Activated naive CD4-positive, alpha-beta T cell treated with anti-CD3 and anti-CD28 coated beads for 36 hours (primary cell): ENCODE measurements at regions not wholly inside any gene's neighbourhood (a gene's known extent, or its start where the extent isn't known, plus 50 kb on each side); places are given as distances from the start of the nearest gene placed in this dataset.

Source experiments
- CTCF ChIA-PET: fragments of 350-600 bp; sonication (Branson Sonifier 250); formaldehyde crosslinking; loops from one replicate; lab custom pipeline; 2021; ENCODE audit warnings: antibody characterized with exemption; lab: Charles Lee
- DNase-seq: peaks from one replicate; pipeline ENCODE4 v3.0.0-alpha.2; 2020
- H3K27ac Mint-ChIP-seq: one replicate; pipeline ENCODE4 v1.8.0; 2021; ENCODE audit warnings: mild to moderate bottlenecking, mixed read lengths
- H3K27me3 Mint-ChIP-seq: one replicate; pipeline ENCODE4 v1.8.0; 2021; ENCODE audit warnings: low read depth, mixed read lengths
- H3K36me3 Mint-ChIP-seq: one replicate; pipeline ENCODE4 v1.8.0; 2021; ENCODE audit warnings: low read depth, mixed read lengths
- H3K4me1 Mint-ChIP-seq: one replicate; pipeline ENCODE4 v1.8.0; 2021; ENCODE audit warnings: low read depth, mixed read lengths
- H3K4me3 Mint-ChIP-seq: one replicate; pipeline ENCODE4 v1.8.0; 2021; ENCODE audit warnings: mild to moderate bottlenecking, moderate library complexity, mixed read lengths
- H3K9me3 Mint-ChIP-seq: one replicate; pipeline ENCODE4 v1.8.0; 2021; ENCODE audit warnings: mixed read lengths
- intact Hi-C: fragments of 100-400 bp; cut with micrococcal nuclease; formaldehyde crosslinking; loops from one replicate; pipeline ENCODE4 v1.15.1; 2023

DNA sequence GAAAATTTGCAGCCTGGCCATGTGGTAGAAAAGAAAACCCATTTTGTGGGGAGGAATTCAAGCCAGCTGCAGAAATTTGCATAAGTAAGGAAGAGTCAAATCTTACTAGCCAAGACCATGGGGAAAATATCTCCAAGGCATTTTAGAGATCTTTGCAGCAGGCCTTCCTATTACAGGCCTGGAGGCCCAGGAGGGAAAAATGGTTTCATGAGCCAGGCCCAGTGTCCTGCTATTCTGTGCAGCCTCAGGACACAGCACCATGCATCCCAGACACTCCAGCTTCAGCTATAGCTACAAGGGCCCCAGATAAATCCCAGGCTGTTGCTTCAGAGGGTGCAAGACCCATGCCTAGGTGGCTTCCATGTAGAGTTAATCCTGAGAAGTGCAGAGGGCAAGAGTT is 1590.1 kb upstream of the PRR20A start:
- Mint-ChIP-seq H3K9me3 (peaks cover 9% of the 10 kb centered on the region), H3K27ac (no peak overlapping the region), H3K27me3 (no peaks in the 10 kb centered on the region), H3K4me1 (no peaks in the 10 kb centered on the region), H3K4me3 (no peak overlapping the region), H3K36me3 (no peaks in the 10 kb centered on the region)
- CTCF ChIA-PET, result interaction anchor here (0.6 kb wide), 1 partner anchor 42 kb away, joined by 3 read pairs; no protein-coding TSS in a partner anchor
- intact Hi-C loops, result no loop called here
- DNase-seq, result no peak

DNA sequence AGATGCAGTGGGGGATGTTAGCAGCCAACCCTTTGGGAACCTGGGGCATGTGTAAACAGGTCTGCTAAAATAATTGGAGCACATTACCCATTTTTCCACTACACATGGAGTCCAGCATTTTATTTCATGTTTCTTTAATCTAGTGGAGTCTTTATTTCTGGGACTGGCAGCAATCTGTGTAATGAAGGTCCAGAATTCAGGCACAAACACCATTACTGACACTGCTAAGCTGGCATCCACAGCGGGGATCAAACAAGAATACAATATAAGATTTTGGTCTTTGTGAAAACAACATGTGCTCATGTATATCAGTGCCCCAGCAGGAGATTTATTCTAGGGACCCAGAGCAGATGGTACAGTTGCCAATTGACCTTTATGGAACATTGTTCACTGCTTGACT is 1587.0 kb upstream of the PRR20A start:
- Mint-ChIP-seq H3K9me3 (peaks cover 12% of the 10 kb centered on the region), H3K27me3 (no peaks in the 10 kb centered on the region), H3K4me3 (no peak overlapping the region), H3K36me3 (peaks cover 1% of the 10 kb centered on the region), H3K4me1 (no peaks in the 10 kb centered on the region), H3K27ac (no peak overlapping the region)
- CTCF ChIA-PET, result no interaction called here
- intact Hi-C loops, result no loop called here
- no peak for DNase-seq

GRCh38 chr13:55554741-55555140 is 1586.0 kb upstream of the PRR20A start:
- intact Hi-C loops, result no loop called here
- Mint-ChIP-seq H3K27ac (no peak overlapping the region), H3K36me3 (peaks cover 1% of the 10 kb centered on the region), H3K9me3 (peaks cover 10% of the 10 kb centered on the region), H3K4me1 (no peaks in the 10 kb centered on the region), H3K27me3 (no peaks in the 10 kb centered on the region), H3K4me3 (no peak overlapping the region)
- CTCF ChIA-PET, result no interaction called here
- no peak for DNase-seq

GRCh38 chr13:55560331-55560730 is 1580.4 kb upstream of the PRR20A start:
- intact Hi-C loops, result no loop called here
- no peaks in the 10 kb centered on the region for H3K4me1 Mint-ChIP-seq
- H3K4me3 Mint-ChIP-seq, result no peak overlapping the region
- CTCF ChIA-PET, result interaction anchor here (0.7 kb wide), 1 partner anchor 1787 kb away, joined by 3 read pairs; no protein-coding TSS in a partner anchor
- H3K27ac Mint-ChIP-seq, result no peak overlapping the region
- H3K9me3 Mint-ChIP-seq, result peaks cover 5% of the 10 kb centered on the region
- peaks cover 1% of the 10 kb centered on the region for H3K36me3 Mint-ChIP-seq
- H3K27me3 Mint-ChIP-seq, result no peaks in the 10 kb centered on the region
- no peak for DNase-seq

DNA sequence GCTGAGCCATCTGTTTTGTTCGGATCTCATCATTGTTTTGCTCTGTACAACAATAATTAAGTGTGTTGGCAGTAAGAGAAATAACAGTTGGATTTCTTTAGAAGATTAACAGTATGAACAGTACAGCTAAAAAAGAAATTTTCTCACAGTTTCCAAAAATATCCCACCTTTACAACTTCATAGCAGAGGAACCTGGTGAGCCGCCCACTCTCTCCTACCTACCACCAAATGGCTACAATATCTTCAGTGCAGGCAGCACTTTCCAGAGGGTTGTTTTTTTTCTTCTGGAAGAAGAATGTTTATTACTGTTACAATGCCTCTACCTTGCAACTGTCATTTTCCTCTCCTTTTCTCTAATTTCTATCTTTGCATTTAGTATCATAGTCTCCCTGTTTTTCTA is 1577.5 kb upstream of the PRR20A start:
- H3K27ac Mint-ChIP-seq, result no peak overlapping the region
- intact Hi-C loops, result no loop called here

DNA sequence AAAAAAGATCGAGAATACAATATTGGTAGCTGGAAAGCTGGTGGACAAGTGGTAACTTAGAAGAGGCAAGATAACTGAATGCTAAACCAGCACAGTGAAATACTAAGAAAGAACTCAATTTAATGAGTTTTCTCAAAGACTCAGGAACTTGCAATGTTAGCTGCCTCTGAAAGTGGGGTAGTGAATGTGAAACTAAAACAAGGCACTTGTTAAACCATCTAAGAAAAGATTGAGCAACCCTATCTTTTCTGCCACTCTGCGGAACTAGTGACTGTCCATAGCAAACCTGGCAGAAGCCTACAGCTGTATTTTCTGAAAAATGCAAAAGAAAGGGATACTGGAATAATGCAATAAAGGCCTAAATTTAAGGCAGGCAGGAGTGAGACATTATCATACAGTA is 1574.4 kb upstream of the PRR20A start:
- Mint-ChIP-seq H3K36me3 (no peaks in the 10 kb centered on the region), H3K27ac (no peak overlapping the region), H3K4me3 (no peak overlapping the region), H3K27me3 (no peaks in the 10 kb centered on the region), H3K9me3 (peaks cover 6% of the 10 kb centered on the region), H3K4me1 (no peaks in the 10 kb centered on the region)
- intact Hi-C loops, result no loop called here
- CTCF ChIA-PET, result no interaction called here
- DNase-seq, result no peak

More for the DNA sequence above, 1577.5 kb upstream of the PRR20A start:
- CTCF ChIA-PET, result no interaction called here
- no peaks in the 10 kb centered on the region for H3K27me3 Mint-ChIP-seq
- DNase-seq, result no peak
- H3K4me3 Mint-ChIP-seq, result no peak overlapping the region
- H3K36me3 Mint-ChIP-seq, result no peaks in the 10 kb centered on the region
- no peaks in the 10 kb centered on the region for H3K4me1 Mint-ChIP-seq
- H3K9me3 Mint-ChIP-seq, result peaks cover 4% of the 10 kb centered on the region

- H3K4me1 Mint-ChIP-seq, result no peaks in the 10 kb centered on the region
- no peaks in the 10 kb centered on the region for H3K36me3 Mint-ChIP-seq
- DNase-seq, result no peak
- no peaks in the 10 kb centered on the region for H3K27me3 Mint-ChIP-seq
- H3K27ac Mint-ChIP-seq, result no peak overlapping the region
- no peak overlapping the region for H3K4me3 Mint-ChIP-seq
- intact Hi-C loops, result no loop called here
- H3K9me3 Mint-ChIP-seq, result peaks cover 6% of the 10 kb centered on the region
- CTCF ChIA-PET, result interaction anchor here (1.1 kb wide), 1 partner anchor 10 kb away, joined by 3 read pairs; no protein-coding TSS in a partner anchor
Observed at GRCh38 chr13:55566779-55567178, 1573.9 kb upstream of the PRR20A start.

GRCh38 chr13:55567721-55568625 is 1572.7 kb upstream of the PRR20A start:
- H3K27ac Mint-ChIP-seq, result no peak overlapping the region
- intact Hi-C loops, result no loop called here
- no peak overlapping the region for H3K4me3 Mint-ChIP-seq
- H3K9me3 Mint-ChIP-seq, result peaks cover 6% of the 10 kb centered on the region
- H3K36me3 Mint-ChIP-seq, result no peaks in the 10 kb centered on the region
- H3K27me3 Mint-ChIP-seq, result no peaks in the 10 kb centered on the region
- H3K4me1 Mint-ChIP-seq, result no peaks in the 10 kb centered on the region
- no peak for DNase-seq
- CTCF ChIA-PET, result interaction anchor here (1.1 kb wide), 1 partner anchor 9 kb away, joined by 3 read pairs; no protein-coding TSS in a partner anchor

- no peaks in the 10 kb centered on the region for H3K4me1 Mint-ChIP-seq
- H3K36me3 Mint-ChIP-seq, result no peaks in the 10 kb centered on the region
- DNase-seq, result no peak
- H3K4me3 Mint-ChIP-seq, result no peak overlapping the region
- CTCF ChIA-PET, result no interaction called here
- H3K27me3 Mint-ChIP-seq, result no peaks in the 10 kb centered on the region
- H3K9me3 Mint-ChIP-seq, result peaks cover 6% of the 10 kb centered on the region
- intact Hi-C loops, result no loop called here
- no peak overlapping the region for H3K27ac Mint-ChIP-seq
Observed at GRCh38 chr13:55569082-55569481, 1571.6 kb upstream of the PRR20A start.

DNA sequence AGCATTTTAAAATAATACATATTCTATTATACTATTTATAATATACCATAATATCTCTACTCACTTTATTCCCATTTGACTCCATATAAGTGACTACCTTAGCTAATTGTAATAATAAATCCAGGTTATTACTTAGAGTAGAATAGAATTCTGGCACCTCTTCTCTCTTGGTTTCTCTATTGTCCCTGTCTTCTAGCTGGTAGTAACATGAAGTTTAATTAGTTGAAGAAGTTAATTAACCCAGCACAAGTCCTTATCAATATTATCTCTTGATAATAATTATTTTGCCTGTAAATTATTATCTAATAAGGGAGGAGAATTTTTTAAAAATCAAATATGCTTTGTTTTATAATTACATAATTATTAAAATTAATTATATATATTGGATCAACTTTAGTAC is 1571.2 kb upstream of the PRR20A start:
- intact Hi-C loops, result no loop called here
- H3K27me3 Mint-ChIP-seq, result no peaks in the 10 kb centered on the region
- no peak for DNase-seq
- CTCF ChIA-PET, result no interaction called here
- peaks cover 5% of the 10 kb centered on the region for H3K9me3 Mint-ChIP-seq
- no peaks in the 10 kb centered on the region for H3K36me3 Mint-ChIP-seq
- no peaks in the 10 kb centered on the region for H3K4me1 Mint-ChIP-seq
- H3K27ac Mint-ChIP-seq, result no peak overlapping the region
- no peak overlapping the region for H3K4me3 Mint-ChIP-seq

DNA sequence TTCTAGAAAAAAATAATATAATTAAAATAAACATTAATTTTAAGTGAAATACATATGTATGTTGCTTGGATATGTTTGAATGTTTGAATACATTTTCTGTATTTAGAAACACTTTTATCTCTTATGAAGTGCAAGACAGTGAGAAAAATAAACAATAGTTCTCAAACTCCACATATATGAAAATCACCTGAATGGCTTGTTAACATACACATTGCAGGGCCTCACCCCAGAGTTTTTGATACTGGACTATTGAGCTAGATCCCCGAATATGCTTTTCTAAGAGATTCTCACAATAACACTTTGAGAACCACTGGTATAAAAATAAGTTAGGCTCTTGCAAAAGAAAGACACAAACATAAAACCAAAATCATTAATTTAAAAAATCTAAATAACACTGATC is 1570.3 kb upstream of the PRR20A start:
- DNase-seq, result no peak
- H3K27ac Mint-ChIP-seq, result no peak overlapping the region
- CTCF ChIA-PET, result no interaction called here
- H3K27me3 Mint-ChIP-seq, result no peaks in the 10 kb centered on the region
- H3K9me3 Mint-ChIP-seq, result peaks cover 5% of the 10 kb centered on the region
- intact Hi-C loops, result no loop called here
- H3K4me1 Mint-ChIP-seq, result no peaks in the 10 kb centered on the region
- H3K36me3 Mint-ChIP-seq, result no peaks in the 10 kb centered on the region
- H3K4me3 Mint-ChIP-seq, result no peak overlapping the region

- intact Hi-C loops, result no loop called here
- DNase-seq, result no peak
- no peak overlapping the region for H3K27ac Mint-ChIP-seq
- no peaks in the 10 kb centered on the region for H3K36me3 Mint-ChIP-seq
- H3K27me3 Mint-ChIP-seq, result no peaks in the 10 kb centered on the region
- CTCF ChIA-PET, result no interaction called here
- H3K4me1 Mint-ChIP-seq, result no peaks in the 10 kb centered on the region
- no peak overlapping the region for H3K4me3 Mint-ChIP-seq
- H3K9me3 Mint-ChIP-seq, result peaks cover 5% of the 10 kb centered on the region
Observed at GRCh38 chr13:55571237-55571867, 1569.4 kb upstream of the PRR20A start.

DNA sequence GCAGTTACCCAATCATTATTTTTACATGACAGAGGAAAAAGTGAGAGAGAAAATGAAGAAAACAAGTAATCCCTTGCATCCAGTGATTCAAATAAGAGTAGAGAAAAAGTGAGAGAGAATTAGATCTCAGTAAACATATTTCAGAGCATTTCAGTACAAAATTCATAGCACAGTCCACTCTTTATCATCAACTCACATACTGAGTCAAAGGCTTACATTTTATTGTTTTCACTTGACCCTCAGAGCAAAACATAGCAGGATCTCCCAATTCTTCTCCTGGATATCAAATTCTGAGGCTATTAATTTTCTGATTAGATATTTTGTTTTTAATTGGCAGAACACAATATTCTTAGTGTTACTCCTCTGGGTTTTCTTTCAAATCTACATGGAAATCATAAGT is 1568.3 kb upstream of the PRR20A start:
- intact Hi-C loops, result no loop called here
- peaks cover 7% of the 10 kb centered on the region for H3K9me3 Mint-ChIP-seq
- H3K27ac Mint-ChIP-seq, result no peak overlapping the region
- H3K4me3 Mint-ChIP-seq, result no peak overlapping the region
- no peaks in the 10 kb centered on the region for H3K36me3 Mint-ChIP-seq
- no peaks in the 10 kb centered on the region for H3K27me3 Mint-ChIP-seq
- no peaks in the 10 kb centered on the region for H3K4me1 Mint-ChIP-seq
- CTCF ChIA-PET, result no interaction called here
- no peak for DNase-seq
